Upper lobe of left lung (tissue), 4 donors: ENCODE measurements at regions not wholly inside any gene's neighbourhood (a gene's known extent, or its start where the extent isn't known, plus 50 kb on each side); places are given as distances from the start of the nearest gene placed in this dataset.

Experiments
- CTCF ChIP-seq, 6 experiments: fragments of 450-650 bp in 4 of 6; fragments of 200-600 bp in 2 of 6; sonication (generic) in 2 of 6; IDR thresholded peaks; one replicate each; pipeline ENCODE4 v1.5.1; 2016 to 2019; ENCODE audit warnings: antibody characterized with exemption in 6 of 6
- EP300 ChIP-seq, 4 donors: sonication (generic); formaldehyde crosslinking; IDR thresholded peaks; one replicate each; pipeline ENCODE4 v1.5.1; 2017; ENCODE audit warnings: antibody characterized with exemption in 4 of 4, control low read depth in 2 of 4
- POLR2A ChIP-seq, 4 donors: fragments of 450-650 bp; IDR thresholded peaks; one replicate each; pipeline ENCODE4 v1.5.1; 2016 to 2017; ENCODE audit warnings: antibody characterized with exemption in 4 of 4, mild to moderate bottlenecking in 2 of 4
- POLR2AphosphoS5 ChIP-seq, 2 donors: sonication (generic); formaldehyde crosslinking; IDR thresholded peaks; one replicate each; pipeline ENCODE4 v1.5.1; 2017; ENCODE audit warnings: antibody characterized with exemption in 2 of 2

- no peak for TF ChIP-seq POLR2A (IDR thresholded peaks at IDR 0.05)
- no peak for TF ChIP-seq POLR2AphosphoS5 (IDR thresholded peaks at IDR 0.05)
- no peak for TF ChIP-seq CTCF (IDR thresholded peaks at IDR 0.05)
- no peak for TF ChIP-seq EP300 (IDR thresholded peaks at IDR 0.05)
Measured at GRCh38 chr5:97559827-97560598, 377.0 kb upstream of the RIOK2 start.
